ENCODE measurements at regions not wholly inside any gene's neighbourhood (a gene's known extent, or its start where the extent isn't known, plus 50 kb on each side); places are given as distances from the start of the nearest gene placed in this dataset.

DNA sequence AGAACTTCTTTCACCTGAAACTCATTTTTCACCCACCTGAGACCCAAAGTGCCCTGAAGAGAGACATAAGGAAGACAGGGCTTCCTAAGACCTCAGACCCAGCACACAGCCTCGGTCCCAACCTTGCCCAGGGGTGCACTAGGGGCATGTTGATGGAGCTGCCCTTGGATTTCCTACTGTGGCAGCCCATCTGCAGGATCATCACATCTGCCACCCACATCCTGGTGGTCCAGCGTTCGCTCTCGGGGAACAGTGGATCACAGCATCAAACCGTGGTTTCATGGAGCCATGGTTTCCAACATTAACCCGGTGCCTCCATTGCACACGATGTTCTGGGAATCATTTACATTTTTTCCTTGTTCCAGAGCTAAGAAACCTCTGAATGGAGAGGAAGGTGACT lies 186.4 kb downstream of the TFCP2L1 start:
- Histone ChIP-seq H3K27ac (replicated peaks) (no peak overlapping the region), H3K4me3 (no peak overlapping the region), H3K4me1 (peaks cover 15% of the 10 kb centered on the region), H3K9me3 (replicated peaks) (no peaks in the 10 kb centered on the region), H3K36me3 (no peaks in the 10 kb centered on the region), H3K27me3 (ENCODE audit: low read depth) (peaks cover 19% of the 10 kb centered on the region)
- intact Hi-C loops (cut with micrococcal nuclease) = no loop called here
- no peak for DNase-seq
- no peak for TF ChIP-seq CTCF (IDR thresholded peaks at IDR 0.05; ENCODE audit: borderline replicate concordance)

- peaks cover 15% of the 10 kb centered on the region for H3K4me1 ChIP-seq
- peaks cover 24% of the 10 kb centered on the region for H3K27me3 ChIP-seq (ENCODE audit: low read depth)
- no peaks in the 10 kb centered on the region for H3K36me3 ChIP-seq
- peak overlapping the region; percentile 61 for H3K27ac ChIP-seq (replicated peaks)
- TF ChIP-seq CTCF (IDR thresholded peaks at IDR 0.05; ENCODE audit: borderline replicate concordance) = peak; percentile 31
- no peak overlapping the region for H3K4me3 ChIP-seq
- H3K9me3 ChIP-seq (replicated peaks) = no peaks in the 10 kb centered on the region
- peak; percentile 41 for DNase-seq
- intact Hi-C loops (cut with micrococcal nuclease) = no loop called here
These were observed 185.4 kb downstream of the TFCP2L1 start for GRCh38 chr2:121099329-121100290.

DNA sequence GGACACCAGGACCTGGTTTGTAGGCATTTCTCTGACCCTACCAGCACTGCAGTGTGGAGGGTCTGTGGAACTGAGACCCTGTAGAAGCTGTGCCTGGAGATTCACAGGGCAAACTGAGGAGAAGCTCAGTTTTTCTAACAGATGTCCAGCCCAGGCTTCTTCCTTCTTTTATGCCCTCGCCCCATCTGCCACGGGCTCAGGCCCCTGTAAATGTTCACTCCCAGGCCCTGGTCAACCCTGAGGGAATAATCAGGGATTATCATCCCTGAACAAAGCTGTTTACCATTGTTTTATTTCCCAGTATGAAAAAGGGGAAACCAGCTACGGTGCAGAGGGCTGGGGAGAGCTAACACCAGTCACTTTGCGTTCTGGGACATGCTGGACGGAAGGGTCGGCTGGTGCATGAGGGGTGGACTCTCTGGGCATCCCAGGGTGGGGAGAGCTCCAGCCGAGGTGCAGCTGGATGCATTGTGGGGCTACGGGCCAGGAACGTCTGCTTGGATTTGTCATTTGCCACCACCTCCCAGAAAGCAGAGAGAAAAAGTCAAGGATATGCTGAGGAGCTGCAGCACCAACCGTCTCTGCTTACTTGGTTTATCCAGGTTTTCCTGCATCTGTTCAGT lies 183.8 kb downstream of the TFCP2L1 start:
- peaks cover 15% of the 10 kb centered on the region for H3K4me1 ChIP-seq
- no peak for TF ChIP-seq CTCF (IDR thresholded peaks at IDR 0.05; ENCODE audit: borderline replicate concordance)
- intact Hi-C loops (cut with micrococcal nuclease) = no loop called here
- H3K36me3 ChIP-seq = no peaks in the 10 kb centered on the region
- no peaks in the 10 kb centered on the region for H3K9me3 ChIP-seq (replicated peaks)
- H3K27me3 ChIP-seq (ENCODE audit: low read depth) = peaks cover 17% of the 10 kb centered on the region
- H3K4me3 ChIP-seq = no peak overlapping the region
- no peak for DNase-seq
- H3K27ac ChIP-seq (replicated peaks) = no peak overlapping the region

DNA sequence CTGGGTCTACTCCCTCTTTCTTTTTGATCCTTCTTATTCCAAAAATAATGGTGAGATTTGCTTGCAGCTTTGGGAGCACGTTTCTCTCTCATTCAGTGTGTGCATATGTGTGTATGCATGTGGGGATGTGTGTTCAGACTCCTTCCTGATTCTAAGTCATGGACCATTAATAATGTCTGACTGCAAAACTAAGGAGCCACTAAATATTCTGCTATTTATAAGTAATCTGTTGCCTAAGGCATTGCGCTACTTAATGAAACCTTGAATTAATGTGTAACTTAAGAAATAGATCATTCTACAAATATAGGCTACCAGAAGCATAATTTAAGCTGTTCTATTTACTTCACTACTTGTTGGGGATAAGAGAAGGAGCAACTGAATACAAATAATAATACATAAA lies 182.1 kb downstream of the TFCP2L1 start:
- peaks cover 16% of the 10 kb centered on the region for H3K27me3 ChIP-seq (ENCODE audit: low read depth)
- intact Hi-C loops (cut with micrococcal nuclease) = no loop called here
- no peak for DNase-seq
- H3K4me3 ChIP-seq = no peak overlapping the region
- H3K27ac ChIP-seq (replicated peaks) = no peak overlapping the region
- H3K4me1 ChIP-seq = peaks cover 15% of the 10 kb centered on the region
- H3K36me3 ChIP-seq = no peaks in the 10 kb centered on the region
- H3K9me3 ChIP-seq (replicated peaks) = no peaks in the 10 kb centered on the region
- no peak for TF ChIP-seq CTCF (IDR thresholded peaks at IDR 0.05; ENCODE audit: borderline replicate concordance)

DNA sequence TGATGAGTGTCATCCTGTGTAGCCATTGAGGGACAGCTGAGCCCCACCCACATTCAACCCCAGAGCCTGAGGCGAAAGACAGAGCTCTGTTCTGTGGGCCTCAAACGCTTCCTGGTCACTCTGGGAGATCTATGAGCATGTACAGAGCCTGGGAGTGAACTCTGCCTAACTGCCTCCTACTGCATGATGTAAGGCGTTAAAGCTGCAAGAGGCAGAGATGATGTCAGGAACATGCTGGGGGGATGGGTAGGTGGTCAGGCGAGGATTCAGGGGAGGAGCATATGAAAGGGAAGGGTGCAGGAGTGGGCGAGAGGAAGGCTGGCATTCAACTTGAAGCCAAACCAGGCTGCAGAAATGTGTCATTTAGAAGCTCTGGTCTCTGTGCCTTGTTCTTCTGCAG lies 181.0 kb downstream of the TFCP2L1 start:
- no peak for TF ChIP-seq CTCF (IDR thresholded peaks at IDR 0.05; ENCODE audit: borderline replicate concordance)
- no peaks in the 10 kb centered on the region for H3K9me3 ChIP-seq (replicated peaks)
- no peak overlapping the region for H3K27ac ChIP-seq (replicated peaks)
- DNase-seq = no peak
- H3K27me3 ChIP-seq (ENCODE audit: low read depth) = peaks cover 16% of the 10 kb centered on the region
- peaks cover 15% of the 10 kb centered on the region for H3K4me1 ChIP-seq
- H3K36me3 ChIP-seq = no peaks in the 10 kb centered on the region
- intact Hi-C loops (cut with micrococcal nuclease) = no loop called here
- no peak overlapping the region for H3K4me3 ChIP-seq

All from left ventricle myocardium inferior (tissue), 1 donor.